Osteoblast (primary cell): ENCODE measurements at regions not wholly inside any gene's neighbourhood (a gene's known extent, or its start where the extent isn't known, plus 50 kb on each side); places are given as distances from the start of the nearest gene placed in this dataset.

Experiments
- DNase-seq: peaks from one replicate; pipeline ENCODE4 v3.0.0; 2011; ENCODE audit warnings: low spot score, mixed read lengths; ENCODE audit not compliant: insufficient read length; ENCODE audit errors: missing footprints
- H2AFZ ChIP-seq: 2 replicates; pipeline ENCODE4 v1.6.0; 2011; ENCODE audit warnings: mild to moderate bottlenecking, low read length
- H3K27ac ChIP-seq: 2 replicates; pipeline ENCODE4 v1.5.1; 2011; ENCODE audit warnings: mild to moderate bottlenecking, low read depth, low read length, moderate library complexity
- H3K27me3 ChIP-seq: 2 replicates; pipeline ENCODE4 v1.6.0; 2012; ENCODE audit warnings: mild to moderate bottlenecking, control low read depth, inconsistent platforms, low read length, moderate library complexity; ENCODE audit not compliant: insufficient read depth
- H3K36me3 ChIP-seq: 2 replicates; pipeline ENCODE4 v1.5.1; 2011; ENCODE audit warnings: mild to moderate bottlenecking, low read length, control low read depth, moderate library complexity; ENCODE audit not compliant: insufficient read depth
- H3K4me1 ChIP-seq: 2 replicates; pipeline ENCODE4 v1.5.1; 2011; ENCODE audit warnings: mild to moderate bottlenecking, low read length, control low read depth, moderate library complexity; ENCODE audit not compliant: insufficient read depth
- H3K4me2 ChIP-seq: 2 replicates; pipeline ENCODE4 v1.6.0; 2011; ENCODE audit warnings: mild to moderate bottlenecking, low read length; ENCODE audit not compliant: insufficient read depth
- H3K4me3 ChIP-seq: fragments of 200-600 bp; sonication (generic); 3 replicates; pipeline ENCODE4 v1.5.1; 2012; ENCODE audit warnings: mild to moderate bottlenecking, low read length, inconsistent platforms; ENCODE audit not compliant: insufficient read depth
- H3K79me2 ChIP-seq: 2 replicates; pipeline ENCODE4 v1.6.0; 2012; ENCODE audit warnings: mild to moderate bottlenecking, low read length, control low read depth, inconsistent platforms; ENCODE audit not compliant: insufficient read depth
- H3K9me3 ChIP-seq: 2 replicates; pipeline ENCODE4 v1.5.1; 2011; ENCODE audit warnings: low read depth, low read length, control low read depth
- H4K20me1 ChIP-seq: 2 replicates; pipeline ENCODE4 v1.6.0; 2012; ENCODE audit warnings: mild to moderate bottlenecking, low read length, control low read depth; ENCODE audit not compliant: insufficient read depth
- CTCF ChIP-seq: IDR thresholded peaks from 2 replicates; pipeline ENCODE4 v1.5.1; 2011; ENCODE audit warnings: mild to moderate bottlenecking, low read depth, low read length, moderate library complexity; ENCODE audit errors: extremely low read depth

- H3K4me3 ChIP-seq = no peak overlapping the region
- TF ChIP-seq CTCF = no peak
- no peaks in the 10 kb centered on the region for H3K27me3 ChIP-seq
- DNase-seq = no peak
- no peaks in the 10 kb centered on the region for H4K20me1 ChIP-seq
- no peaks in the 10 kb centered on the region for H3K4me1 ChIP-seq
- no peaks in the 10 kb centered on the region for H3K9me3 ChIP-seq
- no peaks in the 10 kb centered on the region for H3K79me2 ChIP-seq
- no peaks in the 10 kb centered on the region for H3K36me3 ChIP-seq
- no peak overlapping the region for H2AFZ ChIP-seq
- H3K27ac ChIP-seq = no peak overlapping the region
- H3K4me2 ChIP-seq = no peak overlapping the region
Measured at GRCh38 chr5:63247651-63248050, 669.0 kb downstream of the LRRC70 start.

GRCh38 chr5:63245271-63245670 is 666.7 kb downstream of the LRRC70 start:
- Histone ChIP-seq H3K4me2 (no peak overlapping the region), H3K9me3 (no peaks in the 10 kb centered on the region), H3K4me3 (no peak overlapping the region), H4K20me1 (no peaks in the 10 kb centered on the region), H3K4me1 (no peaks in the 10 kb centered on the region), H3K36me3 (no peaks in the 10 kb centered on the region), H2AFZ (no peak overlapping the region), H3K79me2 (no peaks in the 10 kb centered on the region), H3K27ac (no peak overlapping the region), H3K27me3 (no peaks in the 10 kb centered on the region)
- TF ChIP-seq CTCF = no peak
- DNase-seq = no peak

- Histone ChIP-seq H3K79me2 (no peaks in the 10 kb centered on the region), H3K4me1 (no peaks in the 10 kb centered on the region), H3K36me3 (no peaks in the 10 kb centered on the region), H3K27me3 (no peaks in the 10 kb centered on the region), H3K4me2 (no peak overlapping the region), H3K4me3 (no peak overlapping the region), H3K27ac (no peak overlapping the region), H2AFZ (no peak overlapping the region), H4K20me1 (no peaks in the 10 kb centered on the region), H3K9me3 (no peaks in the 10 kb centered on the region)
- no peak for TF ChIP-seq CTCF
- DNase-seq = no peak
Measured at GRCh38 chr5:63240063-63240755, 661.6 kb downstream of the LRRC70 start.

- no peaks in the 10 kb centered on the region for H3K4me1 ChIP-seq
- no peaks in the 10 kb centered on the region for H3K79me2 ChIP-seq
- H3K36me3 ChIP-seq = no peaks in the 10 kb centered on the region
- H3K27ac ChIP-seq = no peak overlapping the region
- no peak overlapping the region for H2AFZ ChIP-seq
- no peak for TF ChIP-seq CTCF
- H3K9me3 ChIP-seq = no peaks in the 10 kb centered on the region
- no peaks in the 10 kb centered on the region for H4K20me1 ChIP-seq
- no peak overlapping the region for H3K4me2 ChIP-seq
- H3K4me3 ChIP-seq = no peak overlapping the region
- no peaks in the 10 kb centered on the region for H3K27me3 ChIP-seq
- DNase-seq = no peak
Measured at GRCh38 chr5:63233911-63234310, 655.3 kb downstream of the LRRC70 start.
